ENCODE measurements at regions not wholly inside any gene's neighbourhood (a gene's known extent, or its start where the extent isn't known, plus 50 kb on each side); places are given as distances from the start of the nearest gene placed in this dataset.

- Histone ChIP-seq H3K79me2 (ENCODE audit: control insufficient read depth, insufficient read depth, low read length) (no peaks in the 10 kb centered on the region), H3K4me3 (ENCODE audit: control extremely low read depth in 1 of 5, extremely low read depth in 1 of 5, insufficient read depth in 1 of 5, low read depth in 2 of 5, low read length in 4 of 5) (no peak overlapping the region), H3K27ac (ENCODE audit: low read length in 2 of 2) (no peak overlapping the region), H3K4me1 (ENCODE audit: control insufficient read depth in 2 of 2, insufficient read depth in 2 of 2, low read length in 2 of 2) (no peaks in the 10 kb centered on the region), H4K20me1 (ENCODE audit: control insufficient read depth, insufficient read depth, low read length, poor library complexity, severe bottlenecking) (no peaks in the 10 kb centered on the region), H3K9me3 (ENCODE audit: control extremely low read depth in 1 of 3, control insufficient read depth in 2 of 3, insufficient read depth in 1 of 3, low read length in 2 of 3) (no peaks in the 10 kb centered on the region), H2AFZ (ENCODE audit: insufficient read depth, low read depth, low read length, poor library complexity, severe bottlenecking) (no peak overlapping the region), H3K4me2 (replicated peaks; ENCODE audit: low read depth, low read length, poor library complexity, severe bottlenecking) (no peak overlapping the region), H3K36me3 (replicated peaks in 1 of 2; ENCODE audit: control extremely low read depth in 1 of 2, control insufficient read depth in 1 of 2, extremely low read depth in 1 of 2, insufficient read depth in 2 of 2, low read length in 1 of 2) (no peaks in the 10 kb centered on the region), H3K9ac (ENCODE audit: low read length) (no peak overlapping the region), H3K27me3 (replicated peaks in 1 of 4; ENCODE audit: control extremely low read depth in 1 of 4, control insufficient read depth in 3 of 4, insufficient read depth in 4 of 4, low read length in 3 of 4) (no peaks in the 10 kb centered on the region)
- H3K27me3 Mint-ChIP-seq: peaks cover 4% of the 10 kb centered on the region
- DNase-seq (no peak), ATAC-seq (ENCODE audit: low read depth) (no peak)
- POLR2A ChIA-PET: no interaction called here
- no peak overlapping the region for H3K27ac Mint-ChIP-seq
- WGBS (ENCODE audit: insufficient coverage): no CpG with 5 or more reads among the region's 3 CpGs
- TF ChIP-seq CTCF (IDR thresholded peaks at IDR 0.05) (no peak), EZH2 (IDR thresholded peaks at IDR 0.05; ENCODE audit: borderline replicate concordance, insufficient read depth, low read depth, low read length, poor library complexity, severe bottlenecking) (no peak)
- no peak overlapping the region for H3K4me3 Mint-ChIP-seq
- H3K9me3 Mint-ChIP-seq (ENCODE audit: insufficient read depth): peaks cover 3% of the 10 kb centered on the region
- CTCF ChIA-PET: no interaction called here
- no peaks in the 10 kb centered on the region for H3K4me1 Mint-ChIP-seq
- intact Hi-C loops (cut with micrococcal nuclease): no loop called here
Measured at GRCh38 chr3:181969925-181970324, 258.2 kb downstream of the SOX2 start.

DNA sequence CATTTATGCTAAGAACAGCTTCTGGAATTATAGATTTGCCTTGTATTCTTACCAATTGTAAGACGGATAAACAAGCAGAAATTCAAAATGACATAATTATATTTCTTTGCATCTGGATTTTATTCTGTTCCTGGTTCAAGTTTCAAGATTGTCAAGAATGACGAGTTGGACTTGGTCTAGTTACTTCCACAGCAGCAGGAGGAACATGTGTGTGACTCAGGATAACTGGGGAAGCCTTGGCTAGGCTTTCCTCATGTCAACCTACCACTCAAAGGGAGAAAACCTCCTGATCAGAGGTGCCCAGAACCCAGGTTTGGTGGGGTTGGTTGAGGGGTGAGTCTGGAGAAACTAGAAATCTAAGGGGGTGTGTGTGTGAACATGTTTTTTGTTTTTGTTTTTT lies 259.7 kb downstream of the SOX2 start:
- Histone ChIP-seq H2AFZ (ENCODE audit: insufficient read depth, low read depth, low read length, poor library complexity, severe bottlenecking) (no peak overlapping the region), H3K36me3 (replicated peaks in 1 of 2; ENCODE audit: control extremely low read depth in 1 of 2, control insufficient read depth in 1 of 2, extremely low read depth in 1 of 2, insufficient read depth in 2 of 2, low read length in 1 of 2) (no peaks in the 10 kb centered on the region), H4K20me1 (ENCODE audit: control insufficient read depth, insufficient read depth, low read length, poor library complexity, severe bottlenecking) (no peaks in the 10 kb centered on the region), H3K79me2 (ENCODE audit: control insufficient read depth, insufficient read depth, low read length) (no peaks in the 10 kb centered on the region), H3K27ac (ENCODE audit: low read length in 2 of 2) (no peak overlapping the region), H3K4me1 (ENCODE audit: control insufficient read depth in 2 of 2, insufficient read depth in 2 of 2, low read length in 2 of 2) (no peaks in the 10 kb centered on the region), H3K4me2 (replicated peaks; ENCODE audit: low read depth, low read length, poor library complexity, severe bottlenecking) (no peak overlapping the region), H3K9ac (ENCODE audit: low read length) (no peak overlapping the region), H3K4me3 (ENCODE audit: control extremely low read depth in 1 of 5, extremely low read depth in 1 of 5, insufficient read depth in 1 of 5, low read depth in 2 of 5, low read length in 4 of 5) (no peak overlapping the region), H3K27me3 (replicated peaks in 1 of 4; ENCODE audit: control extremely low read depth in 1 of 4, control insufficient read depth in 3 of 4, insufficient read depth in 4 of 4, low read length in 3 of 4) (no peaks in the 10 kb centered on the region), H3K9me3 (ENCODE audit: control extremely low read depth in 1 of 3, control insufficient read depth in 2 of 3, insufficient read depth in 1 of 3, low read length in 2 of 3) (no peaks in the 10 kb centered on the region)
- TF ChIP-seq EZH2 (IDR thresholded peaks at IDR 0.05; ENCODE audit: borderline replicate concordance, insufficient read depth, low read depth, low read length, poor library complexity, severe bottlenecking) (no peak), CTCF (IDR thresholded peaks at IDR 0.05) (no peak)
- ATAC-seq (ENCODE audit: low read depth): no peak
- no peaks in the 10 kb centered on the region for H3K4me1 Mint-ChIP-seq
- no peak overlapping the region for H3K27ac Mint-ChIP-seq
- peaks cover 5% of the 10 kb centered on the region for H3K27me3 Mint-ChIP-seq
- intact Hi-C loops (cut with micrococcal nuclease): no loop called here
- peaks cover 4% of the 10 kb centered on the region for H3K9me3 Mint-ChIP-seq (ENCODE audit: insufficient read depth)
- no peak overlapping the region for H3K4me3 Mint-ChIP-seq
- DNase-seq: no peak
- CTCF ChIA-PET: no interaction called here
- POLR2A ChIA-PET: no interaction called here
- WGBS (ENCODE audit: insufficient coverage): no CpG with 5 or more reads among the region's 2 CpGs
